GM12878 (cell line): ENCODE measurements at regions not wholly inside any gene's neighbourhood (a gene's known extent, or its start where the extent isn't known, plus 50 kb on each side); places are given as distances from the start of the nearest gene placed in this dataset.

Experiments
- ATAC-seq: fragments of 200-7000 bp; cut with Tn5 transposase; 3 replicates; pipeline ENCODE4 v1.9.1; 2020; ENCODE audit warnings: mild to moderate bottlenecking, moderate library complexity
- BruUV-seq: library from RNA; stranded (reverse); fragments of 400-500 nt; replicated peaks from 2 replicates; lab custom pipeline; 2021; lab: Mats Ljungman, UMichigan
- CTCF ChIA-PET: fragments of 300-600 bp; sonication (Branson Sonifier 250); formaldehyde crosslinking; extraction: SDS; loops from one replicate; lab custom pipeline; 2021; ENCODE audit warnings: inconsistent platforms; lab: Yijun Ruan, JAX
- POLR2A ChIA-PET: fragments of 350-600 bp; formaldehyde crosslinking; extraction: SDS; loops from one replicate; lab custom pipeline; 2021; ENCODE audit warnings: inconsistent platforms; lab: Charles Lee
- RAD21 ChIA-PET: fragments of 300-600 bp; sonication (Branson Sonifier 250); formaldehyde crosslinking; loops from one replicate; lab custom pipeline; 2023; ENCODE audit warnings: antibody characterized with exemption; ENCODE audit not compliant: unreplicated experiment; lab: Charles Lee
- SMC1A ChIA-PET: fragments of 300-600 bp; sonication (Branson Sonifier 250); formaldehyde crosslinking; loops from one replicate; lab custom pipeline; 2023; ENCODE audit not compliant: unreplicated experiment, uncharacterized antibody; lab: Charles Lee
- DNase-seq: peaks from one replicate; pipeline ENCODE4 v3.0.0-alpha.2; 2011; ENCODE audit warnings: low read depth, low spot score
- FAIRE-seq: peaks from 3 replicates; lab custom pipeline; 2011; peaks lifted over from hg19 to GRCh38; lab: Jason Lieb, UNC
- H2AFZ ChIP-seq: 2 replicates; pipeline ENCODE4 v1.6.0; 2011; ENCODE audit warnings: low read depth, low read length, control low read depth; ENCODE audit not compliant: control insufficient read depth
- H3K27ac ChIP-seq: 2 replicates; pipeline ENCODE4 v1.5.1; 2011; ENCODE audit warnings: control low read depth; ENCODE audit not compliant: control insufficient read depth, insufficient read depth
- H3K27me3 ChIP-seq, 2 experiments: replicated peaks in 1 of 2; 2 replicates each; pipeline versions ENCODE4 v1.6.0 to v1.6.1; 2011; ENCODE audit warnings: low read length in 1 of 2; ENCODE audit not compliant: control insufficient read depth in 2 of 2, insufficient read depth in 2 of 2
- H3K36me3 ChIP-seq, 2 experiments: 2 replicates each; pipeline ENCODE4 v1.5.1; 2011; ENCODE audit warnings: low read length in 1 of 2; ENCODE audit not compliant: control insufficient read depth in 2 of 2, insufficient read depth in 2 of 2
- H3K4me1 ChIP-seq: 2 replicates; pipeline ENCODE4 v1.6.1; 2011; ENCODE audit warnings: mild to moderate bottlenecking, low read length, moderate library complexity, mixed read lengths; ENCODE audit not compliant: control insufficient read depth, insufficient read depth
- H3K4me2 ChIP-seq: 2 replicates; pipeline ENCODE4 v1.6.0; 2011; ENCODE audit warnings: control low read depth; ENCODE audit not compliant: control insufficient read depth, insufficient read depth
- H3K4me3 ChIP-seq: fragments of 200-600 bp; sonication (generic); 2 replicates; pipeline ENCODE4 v1.5.1; 2016
- H3K79me2 ChIP-seq: 2 replicates; pipeline ENCODE4 v1.6.0; 2011; ENCODE audit warnings: low read length; ENCODE audit not compliant: control insufficient read depth, insufficient read depth
- H3K9ac ChIP-seq: 2 replicates; pipeline ENCODE4 v1.8.0; 2011; ENCODE audit warnings: low read length, control low read depth, mixed read lengths; ENCODE audit not compliant: control insufficient read depth, insufficient read depth
- H3K9me3 ChIP-seq: replicated peaks from 3 replicates; pipeline ENCODE4 v1.5.1; 2011; ENCODE audit warnings: mild to moderate bottlenecking, low read length; ENCODE audit not compliant: control insufficient read depth, insufficient read depth
- H4K20me1 ChIP-seq: 2 replicates; pipeline ENCODE4 v1.6.0; 2011; ENCODE audit not compliant: control insufficient read depth, insufficient read depth
- BACH1 ChIP-seq: fragments of 450-650 bp; IDR thresholded peaks from 2 replicates; pipeline ENCODE4 v1.6.1; 2017; ENCODE audit warnings: mild to moderate bottlenecking, borderline replicate concordance
- CHD2 ChIP-seq: IDR thresholded peaks from 2 replicates; pipeline ENCODE4 v1.6.1; 2011; ENCODE audit warnings: low read depth, low read length, improper control_type of control experiment, borderline replicate concordance
- DPF2 ChIP-seq: fragments of 450-650 bp; IDR thresholded peaks from 2 replicates; pipeline ENCODE4 v1.6.1; 2017; ENCODE audit warnings: mild to moderate bottlenecking
- ESRRA ChIP-seq: IDR thresholded peaks from 2 replicates; pipeline ENCODE4 v1.6.1; 2012; ENCODE audit warnings: mild to moderate bottlenecking, low read length, improper control_type of control experiment
- HCFC1 ChIP-seq: fragments of 150-350 bp; IDR thresholded peaks from 2 replicates; pipeline ENCODE4 v1.6.1; 2014; ENCODE audit warnings: low read length
- MEF2A ChIP-seq: IDR thresholded peaks from 2 replicates; pipeline ENCODE4 v1.6.1; 2011; ENCODE audit warnings: low read depth, mild to moderate bottlenecking, low read length, moderate library complexity; ENCODE audit not compliant: insufficient read depth
- MYB ChIP-seq: fragments of 150-350 bp; IDR thresholded peaks from 2 replicates; pipeline ENCODE4 v1.6.1; 2014; ENCODE audit warnings: mild to moderate bottlenecking, low read depth, low read length, borderline replicate concordance
- SKIL ChIP-seq: fragments of 450-650 bp; IDR thresholded peaks from 2 replicates; pipeline ENCODE4 v1.6.1; 2017; ENCODE audit warnings: mild to moderate bottlenecking, low read depth, inconsistent platforms; ENCODE audit not compliant: poor library complexity, severe bottlenecking
- SMC3 ChIP-seq: IDR thresholded peaks from 2 replicates; pipeline ENCODE4 v1.6.1; 2011; ENCODE audit warnings: low read length, improper control_type of control experiment, borderline replicate concordance
- SRF ChIP-seq, 2 experiments: IDR thresholded peaks; 2 replicates each; pipeline ENCODE4 v1.6.1; 2011; ENCODE audit warnings: low read depth in 2 of 2, low read length in 2 of 2, mild to moderate bottlenecking in 1 of 2, moderate library complexity in 1 of 2
- SUZ12 ChIP-seq: fragments of 200-600 bp; sonication (generic); IDR thresholded peaks from one replicate; pipeline ENCODE4 v1.6.1; 2018; ENCODE audit warnings: antibody characterized with exemption, mild to moderate bottlenecking; ENCODE audit not compliant: unreplicated experiment
- TAF1 ChIP-seq: IDR thresholded peaks from 2 replicates; pipeline ENCODE4 v1.6.1; 2011; ENCODE audit warnings: mild to moderate bottlenecking, low read depth, low read length, borderline replicate concordance
- USF2 ChIP-seq: IDR thresholded peaks from 2 replicates; pipeline ENCODE4 v1.6.1; 2011; ENCODE audit warnings: low read depth, low read length, improper control_type of control experiment, borderline replicate concordance
- ZNF24 ChIP-seq: fragments of 450-650 bp; IDR thresholded peaks from 2 replicates; pipeline ENCODE4 v1.6.1; 2017; ENCODE audit warnings: antibody characterized with exemption, mild to moderate bottlenecking
- ZNF592 ChIP-seq: fragments of 450-650 bp; IDR thresholded peaks from 2 replicates; pipeline ENCODE4 v1.6.1; 2017; ENCODE audit warnings: mild to moderate bottlenecking, moderate library complexity
- ZSCAN29 ChIP-seq: fragments of 450-650 bp; IDR thresholded peaks from 2 replicates; pipeline ENCODE4 v1.6.1; 2017; ENCODE audit warnings: mild to moderate bottlenecking, moderate library complexity
- WGBS: methylation state at CpG from one replicate; pipeline ENCODE4 v1.1.6; 2016; ENCODE audit warnings: low lambda C conversion rate; ENCODE audit not compliant: insufficient replicate concordance, insufficient coverage; ENCODE audit errors: missing lambda C conversion rate; 5-methylcytosine and 5-hydroxymethylcytosine counted together
- in situ Hi-C: fragments of 300-500 bp; cut with MboI; formaldehyde crosslinking; loops from 9 replicates; pipeline ENCODE4 v1.14.3; 2018; ENCODE audit warnings: mixed read lengths
- intact Hi-C: fragments of 100-400 bp; cut with micrococcal nuclease; formaldehyde crosslinking; loops from one replicate; pipeline ENCODE4 v1.14.2; 2022; ENCODE audit not compliant: unreplicated experiment

GRCh38 chr4:117328333-117328732 lies 243.0 kb upstream of the TRAM1L1 start (continued):
- TF ChIP-seq SKIL (no peak), ZSCAN29 (no peak), DPF2 (no peak)

GRCh38 chr4:117331817-117332216 lies 246.4 kb upstream of the TRAM1L1 start:
- ATAC-seq = no peak
- intact Hi-C loops = no loop called here
- Histone ChIP-seq H3K79me2 (no peaks in the 10 kb centered on the region), H4K20me1 (no peaks in the 10 kb centered on the region), H3K9ac (no peak overlapping the region), H3K27me3 (no peaks in the 10 kb centered on the region), H3K4me2 (no peak overlapping the region), H3K27ac (no peak overlapping the region), H3K36me3 (no peaks in the 10 kb centered on the region), H3K4me1 (no peaks in the 10 kb centered on the region), H3K4me3 (no peak overlapping the region), H2AFZ (no peak overlapping the region), H3K9me3 (no peaks in the 10 kb centered on the region)
- BruUV-seq = no TSS peak
- ChIA-PET POLR2A (no interaction called here), CTCF (no interaction called here), RAD21 (no interaction called here), SMC1A (no interaction called here)
- WGBS = 15% methylated on average over 4 of the region's 4 CpGs
- FAIRE-seq = no peak
- DNase-seq = no peak
- in situ Hi-C loops = no loop called here
- TF ChIP-seq ZNF592 (no peak), ZNF24 (no peak), USF2 (no peak), BACH1 (no peak), ESRRA (no peak), TAF1 (no peak), SUZ12 (no peak), MEF2A (no peak), SMC3 (no peak), CHD2 (no peak), MYB (no peak), HCFC1 (no peak), SRF (IDR thresholded peaks at IDR 0.05; ENCODE audit: low read depth in 2 of 2, low read length in 2 of 2) (no peak)
